Testis (tissue), 2 donors: ENCODE measurements at regions not wholly inside any gene's neighbourhood (a gene's known extent, or its start where the extent isn't known, plus 50 kb on each side); places are given as distances from the start of the nearest gene placed in this dataset.

Source experiments
- POLR2A ChIP-seq: fragments of 450-650 bp; IDR thresholded peaks from one replicate; pipeline ENCODE4 v1.6.1; 2017; ENCODE audit warnings: antibody characterized with exemption, mild to moderate bottlenecking, moderate library complexity
- TF ChIP-seq, protein P1 (sequence below), 3 experiments: fragments of 450-650 bp in 2 of 3; fragments of 200-600 bp in 1 of 3; sonication (generic) in 1 of 3; IDR thresholded peaks; one replicate each; pipeline ENCODE4 v1.5.1; 2016 to 2019; ENCODE audit warnings: antibody characterized with exemption in 3 of 3, mild to moderate bottlenecking in 2 of 3, moderate library complexity in 1 of 3

DNA sequence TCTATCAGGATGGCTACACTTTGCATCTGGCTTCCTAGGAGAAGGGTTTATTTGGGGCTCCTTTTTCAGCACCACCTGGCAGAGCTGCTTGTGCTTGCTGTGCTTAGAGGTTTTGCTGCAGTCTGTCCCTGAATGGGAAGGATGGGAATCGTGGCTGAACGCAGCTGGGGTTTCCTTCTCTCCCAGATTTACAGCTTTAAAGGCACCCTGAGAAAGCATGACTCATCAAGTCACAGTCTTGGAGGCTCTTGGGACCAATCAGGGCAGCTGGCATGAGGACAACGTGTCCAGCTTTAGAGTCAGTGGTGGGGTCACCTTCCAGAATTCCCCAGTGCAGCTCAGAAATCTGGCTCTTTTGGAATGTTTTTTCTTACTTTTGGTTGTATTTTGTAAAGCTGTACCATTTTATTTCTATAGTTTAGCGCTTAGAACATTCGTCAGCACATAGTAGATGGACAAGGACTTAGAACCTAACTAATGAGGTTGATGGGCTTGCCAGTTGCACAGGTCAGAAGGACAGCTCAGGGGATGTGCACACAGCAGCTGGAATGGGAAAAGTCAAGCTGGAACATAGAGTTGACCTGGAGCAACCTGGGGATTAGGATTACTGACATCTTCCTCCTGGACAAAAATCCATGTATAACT, 222.6 kb downstream of the PRDM2 start:
- TF ChIP-seq, protein P1, sequence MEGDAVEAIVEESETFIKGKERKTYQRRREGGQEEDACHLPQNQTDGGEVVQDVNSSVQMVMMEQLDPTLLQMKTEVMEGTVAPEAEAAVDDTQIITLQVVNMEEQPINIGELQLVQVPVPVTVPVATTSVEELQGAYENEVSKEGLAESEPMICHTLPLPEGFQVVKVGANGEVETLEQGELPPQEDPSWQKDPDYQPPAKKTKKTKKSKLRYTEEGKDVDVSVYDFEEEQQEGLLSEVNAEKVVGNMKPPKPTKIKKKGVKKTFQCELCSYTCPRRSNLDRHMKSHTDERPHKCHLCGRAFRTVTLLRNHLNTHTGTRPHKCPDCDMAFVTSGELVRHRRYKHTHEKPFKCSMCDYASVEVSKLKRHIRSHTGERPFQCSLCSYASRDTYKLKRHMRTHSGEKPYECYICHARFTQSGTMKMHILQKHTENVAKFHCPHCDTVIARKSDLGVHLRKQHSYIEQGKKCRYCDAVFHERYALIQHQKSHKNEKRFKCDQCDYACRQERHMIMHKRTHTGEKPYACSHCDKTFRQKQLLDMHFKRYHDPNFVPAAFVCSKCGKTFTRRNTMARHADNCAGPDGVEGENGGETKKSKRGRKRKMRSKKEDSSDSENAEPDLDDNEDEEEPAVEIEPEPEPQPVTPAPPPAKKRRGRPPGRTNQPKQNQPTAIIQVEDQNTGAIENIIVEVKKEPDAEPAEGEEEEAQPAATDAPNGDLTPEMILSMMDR (IDR thresholded peaks at IDR 0.05): no peak
- TF ChIP-seq POLR2A: no peak
